ENCODE measurements at regions not wholly inside any gene's neighbourhood (a gene's known extent, or its start where the extent isn't known, plus 50 kb on each side); places are given as distances from the start of the nearest gene placed in this dataset.

DNA sequence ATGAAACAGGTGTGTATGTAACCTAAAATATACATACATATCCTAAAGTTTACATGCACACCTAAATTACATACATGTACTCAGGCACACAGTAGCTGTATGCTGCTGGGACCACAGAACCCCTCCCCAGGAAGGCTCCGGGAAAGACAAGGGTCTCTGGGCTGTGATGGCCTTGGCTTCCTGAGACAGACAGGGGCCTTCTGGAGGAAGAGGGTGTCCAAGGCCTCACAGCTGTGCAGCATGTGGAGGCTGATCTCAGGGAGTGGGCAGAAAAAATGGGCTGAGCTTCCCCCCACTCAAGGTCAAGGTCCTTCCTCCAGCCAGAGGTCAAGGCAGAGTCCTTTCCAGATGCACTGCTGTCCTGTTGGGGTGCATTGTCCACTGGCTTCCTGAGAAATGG, 129.1 kb upstream of the THBS2 start:
- intact Hi-C loops (cut with micrococcal nuclease) = no loop called here
- FAIRE-seq = no peak
- DNase-seq (ENCODE audit: low read depth, low spot score) = no peak
- no TSS peak for BruUV-seq (replicated peaks)
- dilution Hi-C loops (cut with MboI; ENCODE audit: extremely low pct_ligation_motif_present, low sequenced_read_pairs) = no loop called here
- Histone ChIP-seq H3K9me3 (replicated peaks; ENCODE audit: control insufficient read depth, insufficient read depth, low read length) (no peaks in the 10 kb centered on the region), H3K27ac (ENCODE audit: insufficient read depth, low read depth, low read length) (no peak overlapping the region), H3K36me3 (ENCODE audit: control insufficient read depth in 2 of 2, extremely low read depth in 1 of 2, insufficient read depth in 2 of 2, low read length in 2 of 2) (no peaks in the 10 kb centered on the region), H3K4me1 (ENCODE audit: control insufficient read depth, extremely low read depth, insufficient read depth, low read length) (no peaks in the 10 kb centered on the region), H3K27me3 (ENCODE audit: control insufficient read depth in 2 of 2, insufficient read depth in 2 of 2, low read length in 2 of 2) (no peaks in the 10 kb centered on the region), H3K9me1 (replicated peaks; ENCODE audit: control insufficient read depth, extremely low read depth, insufficient read depth, low read length) (no peaks in the 10 kb centered on the region), H3K4me3 (replicated peaks in 1 of 3; ENCODE audit: insufficient read depth in 1 of 3, low read depth in 1 of 3, low read length in 3 of 3) (no peak overlapping the region), H3K79me2 (ENCODE audit: control insufficient read depth, insufficient read depth, low read length) (no peaks in the 10 kb centered on the region), H4K20me1 (replicated peaks; ENCODE audit: control insufficient read depth, extremely low read depth, insufficient read depth, low read length) (no peaks in the 10 kb centered on the region), H2AFZ (ENCODE audit: low read depth, low read length) (no peak overlapping the region), H3K9ac (replicated peaks; ENCODE audit: extremely low read depth, insufficient read depth, low read length) (no peak overlapping the region), H3K4me2 (ENCODE audit: insufficient read depth, low read length) (no peak overlapping the region)
- CTCF ChIA-PET = no interaction called here
- POLR2A ChIA-PET = no interaction called here
- TF ChIP-seq POLR2AphosphoS5 (IDR thresholded peaks at IDR 0.05; ENCODE audit: insufficient read depth, low read depth, low read length) (no peak), EZH2 (IDR thresholded peaks at IDR 0.05; ENCODE audit: borderline replicate concordance, low read depth, low read length, severe bottlenecking) (no peak), FOS (IDR thresholded peaks at IDR 0.05; ENCODE audit: borderline replicate concordance, insufficient read depth, low read length) (no peak), MYC (IDR thresholded peaks at IDR 0.05; ENCODE audit: low read depth, low read length) (no peak)
- TF ChIP-seq, protein P1, sequence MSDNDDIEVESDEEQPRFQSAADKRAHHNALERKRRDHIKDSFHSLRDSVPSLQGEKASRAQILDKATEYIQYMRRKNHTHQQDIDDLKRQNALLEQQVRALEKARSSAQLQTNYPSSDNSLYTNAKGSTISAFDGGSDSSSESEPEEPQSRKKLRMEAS (IDR thresholded peaks at IDR 0.05; ENCODE audit: insufficient read depth, insufficient read length) = no peak

DNA sequence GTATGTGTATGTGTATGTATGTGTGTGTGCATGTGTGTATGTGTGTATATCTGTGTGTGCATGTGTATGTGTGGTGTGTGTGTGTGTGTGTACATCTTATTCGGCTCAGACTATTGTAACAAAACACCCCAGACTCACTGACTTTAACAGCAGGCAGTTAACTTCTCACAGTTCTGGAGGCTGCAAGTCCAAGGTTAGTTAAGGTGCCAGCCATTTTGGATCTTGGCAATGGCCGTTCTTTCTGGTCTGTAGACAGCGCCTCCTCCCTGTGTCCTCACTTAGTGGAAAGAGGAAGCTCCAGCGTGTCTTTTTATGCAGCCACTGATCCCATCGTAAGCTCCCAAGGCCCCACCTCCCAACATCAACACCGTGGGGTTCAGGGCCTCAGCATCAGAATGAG, 128.3 kb upstream of the THBS2 start:
- H3K4me2 ChIP-seq (ENCODE audit: insufficient read depth, low read length) = no peak overlapping the region
- H4K20me1 ChIP-seq (replicated peaks; ENCODE audit: control insufficient read depth, extremely low read depth, insufficient read depth, low read length) = no peaks in the 10 kb centered on the region
- no peak overlapping the region for H2AFZ ChIP-seq (ENCODE audit: low read depth, low read length)
- no peaks in the 10 kb centered on the region for H3K4me1 ChIP-seq (ENCODE audit: control insufficient read depth, extremely low read depth, insufficient read depth, low read length)
- H3K9ac ChIP-seq (replicated peaks; ENCODE audit: extremely low read depth, insufficient read depth, low read length) = no peak overlapping the region
- no peaks in the 10 kb centered on the region for H3K36me3 ChIP-seq (ENCODE audit: control insufficient read depth in 2 of 2, extremely low read depth in 1 of 2, insufficient read depth in 2 of 2, low read length in 2 of 2)
- no peaks in the 10 kb centered on the region for H3K9me3 ChIP-seq (replicated peaks; ENCODE audit: control insufficient read depth, insufficient read depth, low read length)
- no peaks in the 10 kb centered on the region for H3K27me3 ChIP-seq (ENCODE audit: control insufficient read depth in 2 of 2, insufficient read depth in 2 of 2, low read length in 2 of 2)
- no peak overlapping the region for H3K4me3 ChIP-seq (replicated peaks in 1 of 3; ENCODE audit: insufficient read depth in 1 of 3, low read depth in 1 of 3, low read length in 3 of 3)
- TF ChIP-seq POLR2AphosphoS5 (IDR thresholded peaks at IDR 0.05; ENCODE audit: insufficient read depth, low read depth, low read length) (no peak), MYC (IDR thresholded peaks at IDR 0.05; ENCODE audit: low read depth, low read length) (no peak), EZH2 (IDR thresholded peaks at IDR 0.05; ENCODE audit: borderline replicate concordance, low read depth, low read length, severe bottlenecking) (no peak), JUN (IDR thresholded peaks at IDR 0.05; ENCODE audit: borderline replicate concordance, insufficient read depth, insufficient read length, low read depth) (no peak), POLR2A (IDR thresholded peaks at IDR 0.05; ENCODE audit: low read depth, low read length) (no peak), GATA2 (IDR thresholded peaks at IDR 0.05; ENCODE audit: insufficient read depth, insufficient read length, low read depth, low read length) (no peak), FOS (IDR thresholded peaks at IDR 0.05; ENCODE audit: borderline replicate concordance, insufficient read depth, low read length) (no peak)
- TF ChIP-seq, protein P2, sequence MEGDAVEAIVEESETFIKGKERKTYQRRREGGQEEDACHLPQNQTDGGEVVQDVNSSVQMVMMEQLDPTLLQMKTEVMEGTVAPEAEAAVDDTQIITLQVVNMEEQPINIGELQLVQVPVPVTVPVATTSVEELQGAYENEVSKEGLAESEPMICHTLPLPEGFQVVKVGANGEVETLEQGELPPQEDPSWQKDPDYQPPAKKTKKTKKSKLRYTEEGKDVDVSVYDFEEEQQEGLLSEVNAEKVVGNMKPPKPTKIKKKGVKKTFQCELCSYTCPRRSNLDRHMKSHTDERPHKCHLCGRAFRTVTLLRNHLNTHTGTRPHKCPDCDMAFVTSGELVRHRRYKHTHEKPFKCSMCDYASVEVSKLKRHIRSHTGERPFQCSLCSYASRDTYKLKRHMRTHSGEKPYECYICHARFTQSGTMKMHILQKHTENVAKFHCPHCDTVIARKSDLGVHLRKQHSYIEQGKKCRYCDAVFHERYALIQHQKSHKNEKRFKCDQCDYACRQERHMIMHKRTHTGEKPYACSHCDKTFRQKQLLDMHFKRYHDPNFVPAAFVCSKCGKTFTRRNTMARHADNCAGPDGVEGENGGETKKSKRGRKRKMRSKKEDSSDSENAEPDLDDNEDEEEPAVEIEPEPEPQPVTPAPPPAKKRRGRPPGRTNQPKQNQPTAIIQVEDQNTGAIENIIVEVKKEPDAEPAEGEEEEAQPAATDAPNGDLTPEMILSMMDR (IDR thresholded peaks at IDR 0.05; ENCODE audit: extremely low read depth in 1 of 2, insufficient read depth in 1 of 2, low read depth in 1 of 2, low read length in 2 of 2) = no peak
- TF ChIP-seq, protein P1 (IDR thresholded peaks at IDR 0.05; ENCODE audit: insufficient read depth, insufficient read length) = no peak
- no peaks in the 10 kb centered on the region for H3K79me2 ChIP-seq (ENCODE audit: control insufficient read depth, insufficient read depth, low read length)
- no peak for FAIRE-seq
- dilution Hi-C loops (cut with MboI; ENCODE audit: extremely low pct_ligation_motif_present, low sequenced_read_pairs) = no loop called here
- ChIA-PET POLR2A (no interaction called here), CTCF (no interaction called here)
- H3K27ac ChIP-seq (ENCODE audit: insufficient read depth, low read depth, low read length) = no peak overlapping the region
- DNase-seq (ENCODE audit: low read depth, low spot score) = no peak
- no peaks in the 10 kb centered on the region for H3K9me1 ChIP-seq (replicated peaks; ENCODE audit: control insufficient read depth, extremely low read depth, insufficient read depth, low read length)
- intact Hi-C loops (cut with micrococcal nuclease) = no loop called here
- BruUV-seq (replicated peaks) = no TSS peak

Data from endothelial cell of umbilical vein (primary cell).